GM12878 (cell line): ENCODE measurements at regions not wholly inside any gene's neighbourhood (a gene's known extent, or its start where the extent isn't known, plus 50 kb on each side); places are given as distances from the start of the nearest gene placed in this dataset.

Experiments
- ATAC-seq: fragments of 200-7000 bp; cut with Tn5 transposase; 3 replicates; pipeline ENCODE4 v1.9.1; 2020; ENCODE audit warnings: mild to moderate bottlenecking, moderate library complexity
- BruUV-seq: library from RNA; stranded (reverse); fragments of 400-500 nt; replicated peaks from 2 replicates; lab custom pipeline; 2021; lab: Mats Ljungman, UMichigan
- CTCF ChIA-PET: fragments of 300-600 bp; sonication (Branson Sonifier 250); formaldehyde crosslinking; extraction: SDS; loops from one replicate; lab custom pipeline; 2021; ENCODE audit warnings: inconsistent platforms; lab: Yijun Ruan, JAX
- POLR2A ChIA-PET: fragments of 350-600 bp; formaldehyde crosslinking; extraction: SDS; loops from one replicate; lab custom pipeline; 2021; ENCODE audit warnings: inconsistent platforms; lab: Charles Lee
- RAD21 ChIA-PET: fragments of 300-600 bp; sonication (Branson Sonifier 250); formaldehyde crosslinking; loops from one replicate; lab custom pipeline; 2023; ENCODE audit warnings: antibody characterized with exemption; ENCODE audit not compliant: unreplicated experiment; lab: Charles Lee
- SMC1A ChIA-PET: fragments of 300-600 bp; sonication (Branson Sonifier 250); formaldehyde crosslinking; loops from one replicate; lab custom pipeline; 2023; ENCODE audit not compliant: unreplicated experiment, uncharacterized antibody; lab: Charles Lee
- DNase-seq: peaks from one replicate; pipeline ENCODE4 v3.0.0-alpha.2; 2011; ENCODE audit warnings: low read depth, low spot score
- FAIRE-seq: peaks from 3 replicates; lab custom pipeline; 2011; peaks lifted over from hg19 to GRCh38; lab: Jason Lieb, UNC
- H2AFZ ChIP-seq: 2 replicates; pipeline ENCODE4 v1.6.0; 2011; ENCODE audit warnings: low read depth, low read length, control low read depth; ENCODE audit not compliant: control insufficient read depth
- H3K27ac ChIP-seq: 2 replicates; pipeline ENCODE4 v1.5.1; 2011; ENCODE audit warnings: control low read depth; ENCODE audit not compliant: control insufficient read depth, insufficient read depth
- H3K27me3 ChIP-seq, 2 experiments: replicated peaks in 1 of 2; 2 replicates each; pipeline versions ENCODE4 v1.6.0 to v1.6.1; 2011; ENCODE audit warnings: low read length in 1 of 2; ENCODE audit not compliant: control insufficient read depth in 2 of 2, insufficient read depth in 2 of 2
- H3K36me3 ChIP-seq, 2 experiments: 2 replicates each; pipeline ENCODE4 v1.5.1; 2011; ENCODE audit warnings: low read length in 1 of 2; ENCODE audit not compliant: control insufficient read depth in 2 of 2, insufficient read depth in 2 of 2
- H3K4me1 ChIP-seq: 2 replicates; pipeline ENCODE4 v1.6.1; 2011; ENCODE audit warnings: mild to moderate bottlenecking, low read length, moderate library complexity, mixed read lengths; ENCODE audit not compliant: control insufficient read depth, insufficient read depth
- H3K4me2 ChIP-seq: 2 replicates; pipeline ENCODE4 v1.6.0; 2011; ENCODE audit warnings: control low read depth; ENCODE audit not compliant: control insufficient read depth, insufficient read depth
- H3K4me3 ChIP-seq: fragments of 200-600 bp; sonication (generic); 2 replicates; pipeline ENCODE4 v1.5.1; 2016
- H3K79me2 ChIP-seq: 2 replicates; pipeline ENCODE4 v1.6.0; 2011; ENCODE audit warnings: low read length; ENCODE audit not compliant: control insufficient read depth, insufficient read depth
- H3K9ac ChIP-seq: 2 replicates; pipeline ENCODE4 v1.8.0; 2011; ENCODE audit warnings: low read length, control low read depth, mixed read lengths; ENCODE audit not compliant: control insufficient read depth, insufficient read depth
- H3K9me3 ChIP-seq: replicated peaks from 3 replicates; pipeline ENCODE4 v1.5.1; 2011; ENCODE audit warnings: mild to moderate bottlenecking, low read length; ENCODE audit not compliant: control insufficient read depth, insufficient read depth
- H4K20me1 ChIP-seq: 2 replicates; pipeline ENCODE4 v1.6.0; 2011; ENCODE audit not compliant: control insufficient read depth, insufficient read depth
- BHLHE40 ChIP-seq, 2 experiments: fragments of 450-650 bp in 1 of 2; IDR thresholded peaks; 2 replicates each; pipeline ENCODE4 v1.6.1; 2011 to 2017; ENCODE audit warnings: low read depth in 2 of 2, borderline replicate concordance in 1 of 2, improper control_type of control experiment in 1 of 2, low read length in 1 of 2, mild to moderate bottlenecking in 1 of 2
- DPF2 ChIP-seq: fragments of 450-650 bp; IDR thresholded peaks from 2 replicates; pipeline ENCODE4 v1.6.1; 2017; ENCODE audit warnings: mild to moderate bottlenecking
- HCFC1 ChIP-seq: fragments of 150-350 bp; IDR thresholded peaks from 2 replicates; pipeline ENCODE4 v1.6.1; 2014; ENCODE audit warnings: low read length
- ZNF592 ChIP-seq: fragments of 450-650 bp; IDR thresholded peaks from 2 replicates; pipeline ENCODE4 v1.6.1; 2017; ENCODE audit warnings: mild to moderate bottlenecking, moderate library complexity
- WGBS: methylation state at CpG from one replicate; pipeline ENCODE4 v1.1.6; 2016; ENCODE audit warnings: low lambda C conversion rate; ENCODE audit not compliant: insufficient replicate concordance, insufficient coverage; ENCODE audit errors: missing lambda C conversion rate; 5-methylcytosine and 5-hydroxymethylcytosine counted together
- in situ Hi-C: fragments of 300-500 bp; cut with MboI; formaldehyde crosslinking; loops from 9 replicates; pipeline ENCODE4 v1.14.3; 2018; ENCODE audit warnings: mixed read lengths
- intact Hi-C: fragments of 100-400 bp; cut with micrococcal nuclease; formaldehyde crosslinking; loops from one replicate; pipeline ENCODE4 v1.14.2; 2022; ENCODE audit not compliant: unreplicated experiment

- Histone ChIP-seq H3K27me3 (peaks cover 0 to 4% of the 10 kb centered on the region in 2 experiments; a peak in 2 of 4 replicates), H3K9me3 (no peaks in the 10 kb centered on the region), H3K9ac (no peak overlapping the region), H3K4me2 (no peak overlapping the region), H3K4me3 (no peak overlapping the region), H3K4me1 (no peaks in the 10 kb centered on the region), H3K36me3 (no peaks in the 10 kb centered on the region), H4K20me1 (no peaks in the 10 kb centered on the region), H3K79me2 (no peaks in the 10 kb centered on the region), H2AFZ (no peak overlapping the region), H3K27ac (no peak overlapping the region)
- in situ Hi-C loops, result no loop called here
- ChIA-PET SMC1A (interaction anchor here (0.9 to 1.4 kb wide), 3 partner anchors 12 to 48 kb away, joined by 3 to 5 read pairs (median 3); no protein-coding TSS in a partner anchor), RAD21 (no interaction called here), CTCF (interaction anchor here (1.0 to 1.3 kb wide), 3 partner anchors 18 to 105 kb away, joined by 3 to 4 read pairs (median 3); no protein-coding TSS in a partner anchor), POLR2A (no interaction called here)
- no TSS peak for BruUV-seq
- TF ChIP-seq BHLHE40 (IDR thresholded peaks at IDR 0.05; ENCODE audit: borderline replicate concordance in 1 of 2, low read depth in 2 of 2, low read length in 1 of 2), result no peak
- no peak for TF ChIP-seq ZNF592
- no peak for TF ChIP-seq DPF2
- no peak for TF ChIP-seq HCFC1
- intact Hi-C loops, result no loop called here
- ATAC-seq (no peak), FAIRE-seq (no peak), DNase-seq (no peak)
- WGBS, result 31% methylated on average over 5 of the region's 5 CpGs
Measured at GRCh38 chr3:176920766-176921160, 276.5 kb downstream of the TBL1XR1 start.
